ENCODE measurements at regions not wholly inside any gene's neighbourhood (a gene's known extent, or its start where the extent isn't known, plus 50 kb on each side); places are given as distances from the start of the nearest gene placed in this dataset.

GRCh38 chr4:104615926-104616325 lies 121.2 kb upstream of the CXXC4 start:
- Histone ChIP-seq H3K27me3 (ENCODE audit: control insufficient read depth in 2 of 2, insufficient read depth in 2 of 2, low read length in 2 of 2) (no peaks in the 10 kb centered on the region), H2AFZ (ENCODE audit: low read depth, low read length) (no peak overlapping the region), H3K9ac (replicated peaks; ENCODE audit: extremely low read depth, insufficient read depth, low read length) (no peak overlapping the region), H3K9me1 (replicated peaks; ENCODE audit: control insufficient read depth, extremely low read depth, insufficient read depth, low read length) (no peaks in the 10 kb centered on the region), H3K4me1 (ENCODE audit: control insufficient read depth, extremely low read depth, insufficient read depth, low read length) (no peaks in the 10 kb centered on the region), H3K79me2 (ENCODE audit: control insufficient read depth, insufficient read depth, low read length) (no peaks in the 10 kb centered on the region), H3K36me3 (ENCODE audit: control insufficient read depth in 2 of 2, extremely low read depth in 1 of 2, insufficient read depth in 2 of 2, low read length in 2 of 2) (no peaks in the 10 kb centered on the region), H3K4me3 (replicated peaks in 1 of 3; ENCODE audit: insufficient read depth in 1 of 3, low read depth in 1 of 3, low read length in 3 of 3) (no peak overlapping the region), H3K4me2 (ENCODE audit: insufficient read depth, low read length) (no peak overlapping the region), H4K20me1 (replicated peaks; ENCODE audit: control insufficient read depth, extremely low read depth, insufficient read depth, low read length) (no peaks in the 10 kb centered on the region), H3K27ac (ENCODE audit: insufficient read depth, low read depth, low read length) (no peak overlapping the region), H3K9me3 (replicated peaks; ENCODE audit: control insufficient read depth, insufficient read depth, low read length) (no peaks in the 10 kb centered on the region)
- ChIA-PET CTCF (no interaction called here), POLR2A (no interaction called here)
- no TSS peak for BruUV-seq (replicated peaks)
- dilution Hi-C loops (cut with MboI; ENCODE audit: extremely low pct_ligation_motif_present, low sequenced_read_pairs) (no loop called here), intact Hi-C loops (cut with micrococcal nuclease) (no loop called here)
- no peak for TF ChIP-seq POLR2A (IDR thresholded peaks at IDR 0.05; ENCODE audit: low read depth, low read length)
- TF ChIP-seq POLR2AphosphoS5 (IDR thresholded peaks at IDR 0.05; ENCODE audit: insufficient read depth, low read depth, low read length), result no peak
- TF ChIP-seq, protein P1, sequence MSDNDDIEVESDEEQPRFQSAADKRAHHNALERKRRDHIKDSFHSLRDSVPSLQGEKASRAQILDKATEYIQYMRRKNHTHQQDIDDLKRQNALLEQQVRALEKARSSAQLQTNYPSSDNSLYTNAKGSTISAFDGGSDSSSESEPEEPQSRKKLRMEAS (IDR thresholded peaks at IDR 0.05; ENCODE audit: insufficient read depth, insufficient read length), result no peak
- TF ChIP-seq MYC (IDR thresholded peaks at IDR 0.05; ENCODE audit: low read depth, low read length), result no peak
- no peak for TF ChIP-seq FOS (IDR thresholded peaks at IDR 0.05; ENCODE audit: borderline replicate concordance, insufficient read depth, low read length)
- DNase-seq (ENCODE audit: low read depth, low spot score), result no peak
- FAIRE-seq, result no peak

DNA sequence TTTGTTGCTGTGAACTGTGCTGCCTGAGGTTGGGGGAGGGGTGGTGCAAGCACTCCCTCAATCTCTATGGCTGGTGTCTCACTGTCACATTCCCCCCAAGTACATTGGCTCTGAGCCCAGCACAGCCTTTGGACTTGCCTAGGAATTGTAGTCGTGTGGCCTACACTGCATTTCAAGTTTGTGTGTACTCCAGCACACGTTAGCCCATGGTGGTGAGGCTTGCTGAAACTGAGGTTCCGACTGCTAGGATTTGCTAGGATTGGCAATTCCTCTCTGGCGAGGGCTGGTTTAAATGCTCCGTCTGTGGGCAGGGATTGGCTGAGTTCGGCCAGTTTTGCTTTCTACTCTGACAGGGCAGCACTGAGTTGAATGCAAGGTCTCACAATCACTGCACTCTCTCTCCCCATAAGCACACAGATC lies 121.7 kb upstream of the CXXC4 start:
- H3K36me3 ChIP-seq (ENCODE audit: control insufficient read depth in 2 of 2, extremely low read depth in 1 of 2, insufficient read depth in 2 of 2, low read length in 2 of 2), result no peaks in the 10 kb centered on the region
- H3K27ac ChIP-seq (ENCODE audit: insufficient read depth, low read depth, low read length), result no peak overlapping the region
- H3K4me2 ChIP-seq (ENCODE audit: insufficient read depth, low read length), result no peak overlapping the region
- no peak overlapping the region for H3K9ac ChIP-seq (replicated peaks; ENCODE audit: extremely low read depth, insufficient read depth, low read length)
- no peak overlapping the region for H2AFZ ChIP-seq (ENCODE audit: low read depth, low read length)
- H3K4me1 ChIP-seq (ENCODE audit: control insufficient read depth, extremely low read depth, insufficient read depth, low read length), result no peaks in the 10 kb centered on the region
- intact Hi-C loops (cut with micrococcal nuclease) (no loop called here), dilution Hi-C loops (cut with MboI; ENCODE audit: extremely low pct_ligation_motif_present, low sequenced_read_pairs) (no loop called here)
- ChIA-PET POLR2A (no interaction called here), CTCF (no interaction called here)
- H3K4me3 ChIP-seq (replicated peaks in 1 of 3; ENCODE audit: insufficient read depth in 1 of 3, low read depth in 1 of 3, low read length in 3 of 3), result no peak overlapping the region
- FAIRE-seq, result no peak
- no peaks in the 10 kb centered on the region for H3K79me2 ChIP-seq (ENCODE audit: control insufficient read depth, insufficient read depth, low read length)
- no peaks in the 10 kb centered on the region for H4K20me1 ChIP-seq (replicated peaks; ENCODE audit: control insufficient read depth, extremely low read depth, insufficient read depth, low read length)
- no peak for DNase-seq (ENCODE audit: low read depth, low spot score)
- no peaks in the 10 kb centered on the region for H3K9me1 ChIP-seq (replicated peaks; ENCODE audit: control insufficient read depth, extremely low read depth, insufficient read depth, low read length)
- BruUV-seq (replicated peaks), result no TSS peak
- H3K27me3 ChIP-seq (ENCODE audit: control insufficient read depth in 2 of 2, insufficient read depth in 2 of 2, low read length in 2 of 2), result no peaks in the 10 kb centered on the region
- H3K9me3 ChIP-seq (replicated peaks; ENCODE audit: control insufficient read depth, insufficient read depth, low read length), result no peaks in the 10 kb centered on the region
- TF ChIP-seq, protein P1 (IDR thresholded peaks at IDR 0.05; ENCODE audit: insufficient read depth, insufficient read length), result no peak
- no peak for TF ChIP-seq GATA2 (IDR thresholded peaks at IDR 0.05; ENCODE audit: insufficient read depth, insufficient read length, low read depth, low read length)
- no peak for TF ChIP-seq CTCF (IDR thresholded peaks at IDR 0.05; ENCODE audit: extremely low read depth in 1 of 2, insufficient read depth in 1 of 2, low read depth in 1 of 2, low read length in 2 of 2)
- no peak for TF ChIP-seq FOS (IDR thresholded peaks at IDR 0.05; ENCODE audit: borderline replicate concordance, insufficient read depth, low read length)

Data from endothelial cell of umbilical vein (primary cell).